ENCODE measurements at regions not wholly inside any gene's neighbourhood (a gene's known extent, or its start where the extent isn't known, plus 50 kb on each side); places are given as distances from the start of the nearest gene placed in this dataset.

- TF ChIP-seq CTCF (tag by site-specific recombination; IDR thresholded peaks at IDR 0.05): no peak
- no peak for TF ChIP-seq ZNF202 (tag by site-specific recombination; IDR thresholded peaks at IDR 0.05; ENCODE audit: borderline replicate concordance)
- no peak for TF ChIP-seq ZNF221 (tag by site-specific recombination; IDR thresholded peaks at IDR 0.05; ENCODE audit: borderline replicate concordance)
- no peak for TF ChIP-seq SETDB1 (IDR thresholded peaks at IDR 0.05; ENCODE audit: insufficient read length, low read length)
- no peak for TF ChIP-seq TCF7L2 (IDR thresholded peaks at IDR 0.05; ENCODE audit: borderline replicate concordance, low read depth, low read length)
These were observed 221.3 kb downstream of the MRPL39 start for GRCh38 chr21:25385911-25386474.

All from HEK293 (cell line).